ENCODE measurements at regions not wholly inside any gene's neighbourhood (a gene's known extent, or its start where the extent isn't known, plus 50 kb on each side); places are given as distances from the start of the nearest gene placed in this dataset.
A peak's percentile ranks its signal among the peaks of the same experiment; 100 is the strongest.
"Not testable (repeated sequence)": the region's sequence is repeated elsewhere in the genome, so short reads cannot be mapped to it uniquely, and the experiment has no call there.

- WGBS, result 59% methylated on average over 6 of the region's 6 CpGs
- Histone ChIP-seq H3K4me1 (ENCODE audit: control insufficient read depth, insufficient read depth, low read length) (no peaks in the 10 kb centered on the region), H3K27me3 (ENCODE audit: control insufficient read depth, insufficient read depth) (no peaks in the 10 kb centered on the region), H3K4me3 (ENCODE audit: low read length) (no peak overlapping the region), H3K27ac (ENCODE audit: low read length) (no peak overlapping the region), H3K9me3 (ENCODE audit: control insufficient read depth, low read length) (no peaks in the 10 kb centered on the region)
- ATAC-seq (no peak), DNase-seq (no peak)
- intact Hi-C loops (cut with DNase I), result loop anchor here in 1 of 4 donors (10.0 kb wide), 1 partner anchor 932 kb away; no protein-coding TSS in a partner anchor
Observed at GRCh38 chr10:117492504-117492903, 50.0 kb upstream of the EMX2 start.

GRCh38 chr10:117488004-117488403, 54.5 kb upstream of the EMX2 start:
- intact Hi-C loops (cut with DNase I), result no loop called here
- 69% methylated on average over 7 of the region's 7 CpGs for WGBS
- Histone ChIP-seq H3K27ac (ENCODE audit: low read length) (no peak overlapping the region), H3K27me3 (ENCODE audit: control insufficient read depth, insufficient read depth) (no peaks in the 10 kb centered on the region), H3K4me3 (ENCODE audit: low read length) (no peak overlapping the region), H3K4me1 (ENCODE audit: control insufficient read depth, insufficient read depth, low read length) (no peaks in the 10 kb centered on the region), H3K9me3 (ENCODE audit: control insufficient read depth, low read length) (no peaks in the 10 kb centered on the region)
- ATAC-seq (no peak), DNase-seq (no peak)

GRCh38 chr10:117486606-117487005, 55.9 kb upstream of the EMX2 start:
- H3K27ac ChIP-seq (ENCODE audit: low read length), result no peak overlapping the region
- H3K4me3 ChIP-seq (ENCODE audit: low read length), result no peak overlapping the region
- intact Hi-C loops (cut with DNase I), result no loop called here
- no peak for ATAC-seq
- no peaks in the 10 kb centered on the region for H3K4me1 ChIP-seq (ENCODE audit: control insufficient read depth, insufficient read depth, low read length)
- DNase-seq, result no peak
- 97% methylated on average over 4 of the region's 4 CpGs for WGBS
- H3K27me3 ChIP-seq (ENCODE audit: control insufficient read depth, insufficient read depth), result no peaks in the 10 kb centered on the region
- no peaks in the 10 kb centered on the region for H3K9me3 ChIP-seq (ENCODE audit: control insufficient read depth, low read length)

- Histone ChIP-seq H3K4me3 (ENCODE audit: low read length) (no peak overlapping the region), H3K4me1 (ENCODE audit: control insufficient read depth, insufficient read depth, low read length) (no peaks in the 10 kb centered on the region), H3K9me3 (ENCODE audit: control insufficient read depth, low read length) (no peaks in the 10 kb centered on the region), H3K27me3 (ENCODE audit: control insufficient read depth, insufficient read depth) (no peaks in the 10 kb centered on the region), H3K27ac (ENCODE audit: low read length) (no peak overlapping the region)
- no peak for ATAC-seq
- 68% methylated on average over 5 of the region's 5 CpGs for WGBS
- intact Hi-C loops (cut with DNase I), result no loop called here
- DNase-seq, result no peak
Observed at GRCh38 chr10:117483056-117483590, 59.4 kb upstream of the EMX2 start.

GRCh38 chr10:117481011-117481410, 61.5 kb upstream of the EMX2 start:
- H3K9me3 ChIP-seq (ENCODE audit: control insufficient read depth, low read length); DNase-seq; H3K27me3 ChIP-seq (ENCODE audit: control insufficient read depth, insufficient read depth); H3K4me1 ChIP-seq (ENCODE audit: control insufficient read depth, insufficient read depth, low read length); H3K27ac ChIP-seq (ENCODE audit: low read length); H3K4me3 ChIP-seq (ENCODE audit: low read length); ATAC-seq; intact Hi-C loops (cut with DNase I): not testable (repeated sequence)
- 85% methylated on average over 6 of the region's 6 CpGs for WGBS

GRCh38 chr10:117480097-117480496, 62.4 kb upstream of the EMX2 start:
- Histone ChIP-seq H3K4me1 (ENCODE audit: control insufficient read depth, insufficient read depth, low read length) (no peaks in the 10 kb centered on the region), H3K27ac (ENCODE audit: low read length) (no peak overlapping the region), H3K4me3 (ENCODE audit: low read length) (no peak overlapping the region), H3K9me3 (ENCODE audit: control insufficient read depth, low read length) (no peaks in the 10 kb centered on the region), H3K27me3 (ENCODE audit: control insufficient read depth, insufficient read depth) (no peaks in the 10 kb centered on the region)
- intact Hi-C loops (cut with DNase I), result no loop called here
- ATAC-seq (no peak), DNase-seq (no peak)
- WGBS, result 80% methylated on average over 1 of the region's 1 CpG

- DNase-seq, result no peak
- H3K27me3 ChIP-seq (ENCODE audit: control insufficient read depth, insufficient read depth), result no peaks in the 10 kb centered on the region
- no peaks in the 10 kb centered on the region for H3K4me1 ChIP-seq (ENCODE audit: control insufficient read depth, insufficient read depth, low read length)
- no peak for ATAC-seq
- WGBS, result 53% methylated on average over 5 of the region's 5 CpGs
- no peak overlapping the region for H3K4me3 ChIP-seq (ENCODE audit: low read length)
- intact Hi-C loops (cut with DNase I), result no loop called here
- no peaks in the 10 kb centered on the region for H3K9me3 ChIP-seq (ENCODE audit: control insufficient read depth, low read length)
- H3K27ac ChIP-seq (ENCODE audit: low read length), result no peak overlapping the region
Observed at GRCh38 chr10:117477961-117478670, 64.4 kb upstream of the EMX2 start.

- whole genome bisulfite sequencing, result 29% methylated on average over 2 of the region's 2 CpGs
- no peak for DNase-seq
- intact Hi-C loops (cut with DNase I), result no loop called here
- Histone ChIP-seq H3K4me3 (ENCODE audit: low read length) (no peak overlapping the region), H3K4me1 (ENCODE audit: control insufficient read depth, insufficient read depth, low read length) (no peaks in the 10 kb centered on the region), H3K27me3 (ENCODE audit: control insufficient read depth, insufficient read depth) (no peaks in the 10 kb centered on the region), H3K27ac (ENCODE audit: low read length) (no peak overlapping the region), H3K9me3 (ENCODE audit: control insufficient read depth, low read length) (no peaks in the 10 kb centered on the region)
- ATAC-seq, result peak in 1 of 2 donors; percentile 41
Observed at GRCh38 chr10:117477211-117477947, 65.2 kb upstream of the EMX2 start.

GRCh38 chr10:117476716-117477115, 65.8 kb upstream of the EMX2 start:
- no peak overlapping the region for H3K27ac ChIP-seq (ENCODE audit: low read length)
- ATAC-seq, result no peak

GRCh38 chr10:117476281-117476680, 66.3 kb upstream of the EMX2 start:
- no peak for ATAC-seq
- WGBS, result 93% methylated on average over 2 of the region's 2 CpGs
- H3K9me3 ChIP-seq (ENCODE audit: control insufficient read depth, low read length), result no peaks in the 10 kb centered on the region
- no peaks in the 10 kb centered on the region for H3K27me3 ChIP-seq (ENCODE audit: control insufficient read depth, insufficient read depth)
- intact Hi-C loops (cut with DNase I), result no loop called here
- no peaks in the 10 kb centered on the region for H3K4me1 ChIP-seq (ENCODE audit: control insufficient read depth, insufficient read depth, low read length)
- no peak overlapping the region for H3K4me3 ChIP-seq (ENCODE audit: low read length)
- DNase-seq, result no peak
- no peak overlapping the region for H3K27ac ChIP-seq (ENCODE audit: low read length)

More at GRCh38 chr10:117476716-117477115, 65.8 kb upstream of the EMX2 start:
- no peak for DNase-seq
- Histone ChIP-seq H3K4me3 (ENCODE audit: low read length) (no peak overlapping the region), H3K27me3 (ENCODE audit: control insufficient read depth, insufficient read depth) (no peaks in the 10 kb centered on the region), H3K4me1 (ENCODE audit: control insufficient read depth, insufficient read depth, low read length) (no peaks in the 10 kb centered on the region), H3K9me3 (ENCODE audit: control insufficient read depth, low read length) (no peaks in the 10 kb centered on the region)
- WGBS, result 61% methylated on average over 3 of the region's 3 CpGs
- intact Hi-C loops (cut with DNase I), result no loop called here

- Histone ChIP-seq H3K4me3 (ENCODE audit: low read length) (no peak overlapping the region), H3K9me3 (ENCODE audit: control insufficient read depth, low read length) (no peaks in the 10 kb centered on the region), H3K4me1 (ENCODE audit: control insufficient read depth, insufficient read depth, low read length) (no peaks in the 10 kb centered on the region), H3K27me3 (ENCODE audit: control insufficient read depth, insufficient read depth) (no peaks in the 10 kb centered on the region), H3K27ac (ENCODE audit: low read length) (no peak overlapping the region)
- 63% methylated on average over 3 of the region's 3 CpGs for WGBS
- DNase-seq (no peak), ATAC-seq (no peak)
- intact Hi-C loops (cut with DNase I), result no loop called here
Observed at GRCh38 chr10:117472872-117473271, 69.7 kb upstream of the EMX2 start.

All from right cardiac atrium (tissue), 5 donors.